DMS114 treated with DMSO at 0.1 percent for 48 hours (cell line): ENCODE measurements at regions not wholly inside any gene's neighbourhood (a gene's known extent, or its start where the extent isn't known, plus 50 kb on each side); places are given as distances from the start of the nearest gene placed in this dataset.
"Not testable (repeated sequence)": the region's sequence is repeated elsewhere in the genome, so short reads cannot be mapped to it uniquely, and the experiment has no call there.

Experiments
- DNase-seq: peaks from one replicate; lab custom pipeline; 2025; ENCODE audit not compliant: unreplicated experiment; lab: John Stamatoyannopoulos, UW

- DNase-seq: no peak
Observed at GRCh38 chr6:14547284-14547998, 429.9 kb downstream of the CD83 start.

DNA sequence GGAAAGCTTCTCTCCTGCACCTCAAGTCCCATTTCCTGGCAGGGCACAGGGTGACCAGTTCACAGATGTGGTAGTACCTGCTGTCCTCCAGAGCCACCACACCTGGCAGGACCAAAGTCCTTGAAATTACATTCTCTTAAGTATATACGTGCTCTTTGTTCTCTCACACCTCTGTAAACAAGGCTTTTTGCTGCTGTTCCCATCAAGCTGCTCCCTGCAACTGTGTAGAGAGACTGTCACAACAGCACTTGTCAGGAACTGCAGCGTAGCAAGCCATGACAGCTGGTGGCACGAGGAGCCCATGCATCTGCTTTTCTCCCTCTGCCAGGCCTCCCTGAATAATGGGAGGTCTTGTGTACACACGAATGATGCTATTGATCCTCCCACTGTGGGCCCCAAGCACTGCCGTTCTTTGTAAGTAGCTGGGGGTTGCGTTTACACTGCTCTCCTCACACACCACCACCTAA is 431.8 kb downstream of the CD83 start:
- no peak for DNase-seq

DNA sequence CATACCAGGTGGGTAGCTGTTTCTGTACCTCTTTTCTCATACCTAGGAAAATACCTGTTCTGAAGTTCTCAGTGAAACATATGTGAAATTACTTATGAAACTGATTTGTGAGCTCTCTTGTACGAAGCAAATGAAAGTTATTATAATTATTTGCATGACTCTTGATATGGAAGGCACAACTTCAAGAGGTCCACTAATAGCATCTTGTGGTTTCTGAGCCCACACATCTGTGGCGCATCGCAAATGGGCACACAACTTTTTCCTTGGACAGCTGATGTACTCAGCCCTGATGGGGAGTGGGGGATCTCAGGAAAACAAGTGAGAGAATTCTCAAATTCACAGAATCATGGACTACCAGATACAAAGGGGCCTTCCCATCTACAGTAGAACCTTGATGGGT is 432.3 kb downstream of the CD83 start:
- no peak for DNase-seq

DNA sequence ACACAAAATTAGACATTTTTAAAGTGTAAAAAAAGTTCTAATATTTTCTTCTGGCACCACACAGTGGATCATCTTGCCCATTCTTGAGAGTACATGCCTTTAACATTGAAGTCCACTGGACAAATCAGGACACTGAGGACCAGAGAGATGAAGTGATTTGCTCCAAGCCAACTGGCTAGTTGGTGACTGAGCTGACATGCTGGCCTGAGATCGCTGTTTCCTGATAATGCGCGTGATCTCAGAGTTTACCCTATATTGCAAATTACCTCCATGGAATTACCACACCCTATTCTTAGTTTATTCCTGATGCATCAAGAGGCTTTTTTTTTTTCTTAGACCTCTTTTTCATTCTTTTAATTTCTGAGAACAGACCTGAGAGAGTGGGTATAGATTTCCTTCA is 432.8 kb downstream of the CD83 start:
- DNase-seq: no peak

- no peak for DNase-seq
Observed at GRCh38 chr6:14550822-14551221, 433.2 kb downstream of the CD83 start.

- not testable (repeated sequence) for DNase-seq
Observed at GRCh38 chr6:14551601-14552000, 434.0 kb downstream of the CD83 start.

- no peak for DNase-seq
Observed at GRCh38 chr6:14552891-14553290, 435.3 kb downstream of the CD83 start.

GRCh38 chr6:14553515-14553914 is 435.9 kb downstream of the CD83 start:
- no peak for DNase-seq

DNA sequence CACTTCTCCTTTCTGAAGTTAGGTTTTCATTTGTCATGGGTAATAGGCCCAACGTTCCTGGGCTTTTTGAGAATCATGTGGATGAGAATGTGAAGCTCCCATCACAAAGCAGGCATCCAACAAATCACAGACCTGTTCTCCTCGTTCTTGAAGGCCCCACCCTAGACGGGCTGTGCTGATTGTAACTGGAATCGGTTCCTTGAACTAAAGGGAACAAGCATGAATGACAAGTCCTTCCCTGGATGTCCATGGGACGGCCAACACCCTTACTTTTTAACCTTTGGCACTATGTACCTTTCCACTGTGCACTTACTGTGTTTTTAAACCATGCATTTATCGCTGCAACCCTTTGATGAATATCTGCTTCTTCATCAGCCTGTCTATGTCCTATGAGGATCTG is 438.2 kb downstream of the CD83 start:
- no peak for DNase-seq

DNA sequence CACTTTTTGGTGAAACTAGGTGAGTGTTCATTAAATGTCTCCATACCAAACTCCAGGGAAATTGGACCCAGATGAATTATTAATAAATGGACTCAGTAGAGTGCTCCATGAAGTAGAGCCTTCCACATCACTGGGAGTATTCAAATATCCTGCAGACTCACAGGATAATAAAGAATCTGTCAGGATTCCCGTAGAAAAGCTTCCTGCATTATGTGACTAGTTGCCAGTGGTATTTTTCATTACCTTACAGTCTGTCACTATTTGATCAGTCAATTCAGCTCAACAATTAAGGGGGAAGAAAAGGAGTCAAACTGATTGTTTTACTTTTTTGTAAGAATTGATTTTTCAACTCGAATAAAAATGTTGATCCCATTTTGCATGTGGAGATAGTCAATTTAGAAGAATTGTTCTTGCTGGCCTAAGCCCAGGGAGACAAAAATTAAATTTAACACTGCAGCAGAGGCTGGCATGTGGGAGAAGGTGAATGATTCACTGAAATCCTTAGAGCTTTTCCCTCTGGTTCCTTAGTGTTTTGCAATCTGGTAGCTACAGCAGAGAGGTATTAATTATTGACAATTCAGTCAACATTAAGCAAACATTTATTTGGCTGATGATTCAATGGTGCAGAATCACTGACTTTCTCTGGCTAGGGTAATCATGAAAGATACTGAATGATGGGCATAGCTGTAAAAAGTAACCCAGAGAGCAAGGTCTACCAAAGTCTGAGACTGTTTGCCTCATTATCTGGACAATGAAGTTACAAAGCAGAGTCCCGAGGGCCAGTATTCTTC is 442.4 kb downstream of the CD83 start:
- DNase-seq: no peak

- not testable (repeated sequence) for DNase-seq
Observed at GRCh38 chr6:14561563-14561962, 444.0 kb downstream of the CD83 start.

DNA sequence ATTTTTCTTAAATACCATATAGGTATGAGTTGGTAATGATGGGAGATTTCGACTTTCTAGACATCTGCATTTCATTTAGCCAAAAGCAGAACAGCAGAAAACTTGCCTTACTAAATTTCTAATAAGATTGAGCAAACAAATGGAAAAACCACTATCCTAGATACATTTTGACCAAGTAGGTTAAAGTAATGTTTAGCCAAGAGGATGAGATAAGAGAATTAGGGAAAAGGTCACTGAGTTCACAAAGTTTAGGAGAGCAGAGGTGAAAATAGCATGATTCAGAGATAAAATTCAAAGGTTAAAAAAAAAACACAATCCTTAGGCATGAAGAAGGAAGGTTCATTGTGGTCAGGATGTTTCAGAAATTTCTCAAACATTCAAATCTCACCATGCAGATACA is 450.3 kb downstream of the CD83 start:
- no peak for DNase-seq

- no peak for DNase-seq
Observed at GRCh38 chr6:14569394-14569793, 451.8 kb downstream of the CD83 start.

GRCh38 chr6:14569874-14570273 is 452.3 kb downstream of the CD83 start:
- not testable (repeated sequence) for DNase-seq

- no peak for DNase-seq
Observed at GRCh38 chr6:14571001-14571400, 453.4 kb downstream of the CD83 start.

DNA sequence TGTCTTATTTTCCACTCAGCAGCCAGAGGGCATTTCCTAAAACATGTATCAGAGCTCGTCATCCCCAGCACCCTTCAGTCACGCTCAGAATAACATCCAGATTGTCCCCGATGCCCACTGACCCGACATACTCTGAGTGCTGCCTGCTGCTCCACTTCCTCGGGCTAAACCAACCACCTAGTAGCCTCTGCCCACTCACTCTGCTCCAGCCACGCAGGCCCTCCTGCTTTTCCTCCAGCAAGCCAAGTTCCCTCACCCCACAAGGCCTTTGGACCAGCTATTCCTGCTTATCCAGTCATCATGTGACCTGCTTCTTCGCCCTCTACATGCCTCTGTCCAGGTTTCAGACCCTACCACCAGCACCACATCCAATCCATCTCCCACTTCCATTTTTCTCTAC is 454.2 kb downstream of the CD83 start:
- no peak for DNase-seq

DNA sequence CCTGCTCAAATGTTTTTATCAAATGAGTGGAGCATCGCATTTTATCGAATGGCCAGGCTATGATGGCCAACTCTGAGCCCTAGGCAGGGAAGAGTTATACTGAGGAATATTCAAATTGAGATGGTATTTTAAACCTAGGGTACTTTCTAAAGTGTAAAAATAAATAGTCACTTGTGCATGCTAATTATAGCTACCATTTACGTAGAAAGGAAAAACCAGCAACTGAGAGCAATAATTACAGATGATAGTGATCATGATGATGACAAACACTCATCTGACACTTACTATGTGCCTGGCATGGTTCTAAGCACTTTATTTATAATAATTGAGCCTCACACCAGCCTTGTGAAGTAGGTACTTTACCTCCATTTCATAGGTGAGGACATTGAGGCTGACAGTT is 455.7 kb downstream of the CD83 start:
- no peak for DNase-seq

DNA sequence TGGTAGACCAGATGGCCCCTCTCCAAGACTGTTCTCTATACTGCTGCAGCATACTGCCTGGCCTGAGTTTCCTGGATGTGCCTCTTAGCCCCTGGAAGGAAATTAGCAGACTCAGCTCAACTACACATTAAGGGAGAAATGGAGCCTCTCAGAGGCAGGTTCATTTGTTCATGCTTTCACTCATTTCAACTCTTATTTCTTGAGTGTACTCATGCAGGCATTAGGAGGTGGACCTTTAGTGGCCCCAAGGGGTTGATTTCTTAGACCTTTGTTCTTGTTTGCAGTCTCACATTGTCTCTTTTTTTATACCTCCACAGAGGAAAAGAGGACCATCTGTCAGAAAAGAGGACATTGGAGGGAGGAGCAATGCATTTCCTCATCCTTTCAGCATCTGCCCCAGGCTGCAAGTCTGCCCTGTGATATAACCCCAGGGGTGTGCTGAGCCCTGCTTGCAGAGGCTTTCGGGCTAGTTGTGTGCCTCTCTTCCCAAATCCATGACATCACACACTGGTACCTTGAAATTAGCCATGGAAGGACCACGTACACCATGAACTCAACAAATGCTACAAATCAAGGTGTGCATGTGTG is 456.2 kb downstream of the CD83 start:
- no peak for DNase-seq

DNA sequence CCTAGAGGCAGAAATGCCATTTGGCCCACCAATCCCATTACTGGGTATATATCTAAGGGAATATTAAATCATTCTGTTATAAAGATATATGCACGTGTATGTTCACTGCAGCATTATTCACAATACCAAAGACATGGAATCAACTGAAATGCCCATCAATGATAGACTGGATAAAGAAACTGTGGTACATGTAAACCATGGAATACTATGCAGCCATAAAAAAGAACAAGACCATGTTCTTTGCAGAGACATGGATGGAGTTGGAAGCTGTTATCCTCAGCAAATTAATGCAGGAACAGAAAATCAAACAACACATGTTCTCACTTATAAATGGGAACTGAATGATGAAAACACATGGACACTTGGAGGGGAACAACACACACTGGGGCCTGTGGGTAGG is 458.4 kb downstream of the CD83 start:
- DNase-seq: no peak

DNA sequence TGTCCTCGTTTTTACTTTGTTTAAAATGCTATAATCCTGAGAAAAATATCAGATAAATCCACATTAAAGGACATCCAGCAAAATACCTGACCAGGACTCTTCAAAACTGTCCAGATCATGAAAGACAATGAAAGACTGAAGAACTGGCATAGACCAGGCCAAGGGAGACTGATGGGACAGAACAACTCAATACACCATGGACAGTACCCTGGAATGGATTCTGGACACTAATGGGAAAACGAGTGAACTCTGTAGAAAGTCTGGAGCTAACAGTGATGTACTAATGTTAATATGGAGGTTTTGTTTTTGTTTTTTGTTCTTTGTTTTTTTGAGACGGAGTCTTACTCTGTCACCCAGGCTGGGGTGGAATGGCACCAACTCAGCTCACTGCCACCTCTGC is 461.4 kb downstream of the CD83 start:
- DNase-seq: no peak

DNA sequence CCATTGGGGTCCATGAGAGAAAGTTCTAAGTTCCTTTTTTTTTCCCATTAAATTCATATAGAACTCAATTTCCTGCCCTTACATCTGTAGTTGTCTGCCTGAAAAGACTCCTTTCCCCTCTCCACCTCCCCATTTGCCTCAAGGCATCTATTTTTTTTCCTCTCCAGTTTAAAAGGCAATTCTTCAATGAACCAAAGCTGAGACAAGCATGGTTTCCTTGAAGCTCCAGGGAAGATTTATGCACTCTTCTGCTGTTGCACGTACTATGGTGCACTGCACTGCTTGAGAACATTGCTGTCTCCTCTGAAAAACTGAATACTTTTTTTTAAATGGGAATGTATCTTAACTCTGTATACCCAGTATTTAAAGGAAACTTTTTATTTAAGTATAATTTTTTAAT is 465.2 kb downstream of the CD83 start:
- DNase-seq: no peak

DNA sequence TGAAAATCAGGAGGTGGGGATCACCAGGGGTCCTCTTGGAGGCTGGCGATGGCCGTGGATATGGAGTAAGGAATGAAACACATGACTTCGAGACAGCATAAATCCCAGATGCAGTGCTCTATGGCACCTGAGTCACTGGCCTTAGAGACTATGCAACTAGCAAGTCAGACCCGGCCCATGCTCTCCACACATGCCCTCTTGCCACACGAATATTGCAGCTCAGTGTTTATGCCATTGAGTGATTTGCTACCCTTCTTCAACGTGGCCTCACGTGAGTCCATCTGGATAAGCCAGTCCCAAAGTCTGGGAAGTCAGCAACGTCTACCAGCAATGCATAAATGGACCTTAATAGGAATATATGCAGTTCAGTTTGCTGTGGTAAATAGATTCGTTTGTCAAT is 466.3 kb downstream of the CD83 start:
- DNase-seq: no peak
